HG02623 (cell line): ENCODE measurements at regions not wholly inside any gene's neighbourhood (a gene's known extent, or its start where the extent isn't known, plus 50 kb on each side); places are given as distances from the start of the nearest gene placed in this dataset.
"Not testable (repeated sequence)": the region's sequence is repeated elsewhere in the genome, so short reads cannot be mapped to it uniquely, and the experiment has no call there.

ENCODE experiments used
- ATAC-seq: cut with Tn5 transposase; IDR thresholded peaks from one replicate; pipeline ENCODE4 v1.9.1; 2021; ENCODE audit warnings: moderate library complexity; ENCODE audit not compliant: unreplicated experiment

GRCh38 chrX:74181976-74182375 lies 122.0 kb upstream of the ZCCHC13 start:
- not testable (repeated sequence) for ATAC-seq

- no peak for ATAC-seq
Observed at GRCh38 chrX:74180716-74181115, 123.3 kb upstream of the ZCCHC13 start.

GRCh38 chrX:74179990-74180389 lies 124.0 kb upstream of the ZCCHC13 start:
- ATAC-seq, result no peak

GRCh38 chrX:74179499-74179898 lies 124.5 kb upstream of the ZCCHC13 start:
- ATAC-seq, result no peak

- ATAC-seq, result no peak
Observed at GRCh38 chrX:74179071-74179470, 124.9 kb upstream of the ZCCHC13 start.

GRCh38 chrX:74178536-74178935 lies 125.4 kb upstream of the ZCCHC13 start:
- ATAC-seq, result no peak

- no peak for ATAC-seq
Observed at GRCh38 chrX:74171465-74171864, 132.5 kb upstream of the ZCCHC13 start.

- no peak for ATAC-seq
Observed at GRCh38 chrX:74162199-74162598, 141.8 kb upstream of the ZCCHC13 start.

- ATAC-seq, result no peak
Observed at GRCh38 chrX:74160816-74161215, 143.2 kb upstream of the ZCCHC13 start.

- ATAC-seq, result no peak
Observed at GRCh38 chrX:74160358-74160757, 143.6 kb upstream of the ZCCHC13 start.

GRCh38 chrX:74147439-74147838 lies 156.5 kb upstream of the ZCCHC13 start:
- no peak for ATAC-seq

GRCh38 chrX:74138943-74139342 lies 165.0 kb upstream of the ZCCHC13 start:
- ATAC-seq, result no peak

GRCh38 chrX:74133156-74133796 lies 170.7 kb upstream of the ZCCHC13 start:
- ATAC-seq, result peak; percentile 60

- ATAC-seq, result no peak
Observed at GRCh38 chrX:74132280-74132679, 171.7 kb upstream of the ZCCHC13 start.

- no peak for ATAC-seq
Observed at GRCh38 chrX:74119016-74119910, 184.7 kb upstream of the ZCCHC13 start.

GRCh38 chrX:74117962-74118902 lies 185.7 kb upstream of the ZCCHC13 start:
- no peak for ATAC-seq

- no peak for ATAC-seq
Observed at GRCh38 chrX:74111245-74111644, 192.7 kb upstream of the ZCCHC13 start.

- no peak for ATAC-seq
Observed at GRCh38 chrX:74107666-74108065, 196.3 kb upstream of the ZCCHC13 start.

- ATAC-seq, result no peak
Observed at GRCh38 chrX:74104356-74105015, 199.5 kb upstream of the ZCCHC13 start.

GRCh38 chrX:74098407-74098806 lies 205.6 kb upstream of the ZCCHC13 start:
- ATAC-seq, result not testable (repeated sequence)

- ATAC-seq, result no peak
Observed at GRCh38 chrX:74090049-74090448, 213.9 kb upstream of the ZCCHC13 start.
